Glutamatergic neuron (in vitro differentiated cells): ENCODE measurements at regions not wholly inside any gene's neighbourhood (a gene's known extent, or its start where the extent isn't known, plus 50 kb on each side); places are given as distances from the start of the nearest gene placed in this dataset.
"Not testable (repeated sequence)": the region's sequence is repeated elsewhere in the genome, so short reads cannot be mapped to it uniquely, and the experiment has no call there.

Experiments used
- DNase-seq: peaks from one replicate; pipeline ENCODE4 v3.0.0; 2022
- H3K27ac Mint-ChIP-seq: one replicate; pipeline ENCODE4 v1.8.0; 2020; ENCODE audit warnings: mild to moderate bottlenecking, mixed read lengths, inconsistent platforms; ENCODE audit not compliant: unreplicated experiment
- H3K27me3 Mint-ChIP-seq: one replicate; pipeline ENCODE4 v1.8.0; 2020; ENCODE audit warnings: mild to moderate bottlenecking, moderate library complexity, mixed read lengths, inconsistent platforms; ENCODE audit not compliant: unreplicated experiment
- H3K36me3 Mint-ChIP-seq: one replicate; pipeline ENCODE4 v1.8.0; 2020; ENCODE audit warnings: mild to moderate bottlenecking, mixed read lengths, inconsistent platforms; ENCODE audit not compliant: unreplicated experiment
- H3K4me1 Mint-ChIP-seq: one replicate; pipeline ENCODE4 v1.8.0; 2020; ENCODE audit warnings: mild to moderate bottlenecking, low read depth, mixed read lengths, inconsistent platforms; ENCODE audit not compliant: unreplicated experiment
- H3K4me3 Mint-ChIP-seq: one replicate; pipeline ENCODE4 v1.8.0; 2020; ENCODE audit warnings: mild to moderate bottlenecking, mixed read lengths, inconsistent platforms; ENCODE audit not compliant: unreplicated experiment
- H3K9me3 Mint-ChIP-seq: one replicate; pipeline ENCODE4 v1.8.0; 2020; ENCODE audit warnings: mild to moderate bottlenecking, moderate library complexity, mixed read lengths, inconsistent platforms; ENCODE audit not compliant: unreplicated experiment
- TF ChIP-seq, protein P1 (sequence below): fragments of 200-600 bp; sonication (generic); IDR thresholded peaks from one replicate; pipeline ENCODE4 v1.5.0; 2021; ENCODE audit not compliant: partially characterized antibody, unreplicated experiment

DNA sequence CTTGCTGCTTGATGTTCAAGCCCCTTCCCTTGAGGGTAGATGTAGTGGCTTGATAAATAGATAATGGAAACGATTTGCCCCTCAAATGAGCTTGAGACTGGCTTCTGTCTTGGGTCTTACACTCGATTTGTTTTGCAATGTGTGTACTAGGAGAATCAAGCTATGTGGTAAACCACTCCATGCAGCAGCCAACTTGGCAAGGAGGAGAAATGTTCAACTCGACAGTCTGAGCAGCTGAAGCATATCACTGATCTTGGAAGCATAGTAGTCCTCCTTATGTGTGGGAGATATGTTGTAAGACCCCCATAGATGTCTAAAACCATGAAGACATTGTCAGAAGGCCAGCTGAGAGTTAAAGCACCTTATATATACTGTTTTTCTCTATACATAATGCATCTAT lies 125.3 kb downstream of the CCNG2 start:
- Mint-ChIP-seq H3K4me3 (no peak overlapping the region), H3K36me3 (no peaks in the 10 kb centered on the region), H3K9me3 (no peaks in the 10 kb centered on the region), H3K4me1 (no peaks in the 10 kb centered on the region), H3K27me3 (no peaks in the 10 kb centered on the region), H3K27ac (no peak overlapping the region)
- TF ChIP-seq, protein P1, sequence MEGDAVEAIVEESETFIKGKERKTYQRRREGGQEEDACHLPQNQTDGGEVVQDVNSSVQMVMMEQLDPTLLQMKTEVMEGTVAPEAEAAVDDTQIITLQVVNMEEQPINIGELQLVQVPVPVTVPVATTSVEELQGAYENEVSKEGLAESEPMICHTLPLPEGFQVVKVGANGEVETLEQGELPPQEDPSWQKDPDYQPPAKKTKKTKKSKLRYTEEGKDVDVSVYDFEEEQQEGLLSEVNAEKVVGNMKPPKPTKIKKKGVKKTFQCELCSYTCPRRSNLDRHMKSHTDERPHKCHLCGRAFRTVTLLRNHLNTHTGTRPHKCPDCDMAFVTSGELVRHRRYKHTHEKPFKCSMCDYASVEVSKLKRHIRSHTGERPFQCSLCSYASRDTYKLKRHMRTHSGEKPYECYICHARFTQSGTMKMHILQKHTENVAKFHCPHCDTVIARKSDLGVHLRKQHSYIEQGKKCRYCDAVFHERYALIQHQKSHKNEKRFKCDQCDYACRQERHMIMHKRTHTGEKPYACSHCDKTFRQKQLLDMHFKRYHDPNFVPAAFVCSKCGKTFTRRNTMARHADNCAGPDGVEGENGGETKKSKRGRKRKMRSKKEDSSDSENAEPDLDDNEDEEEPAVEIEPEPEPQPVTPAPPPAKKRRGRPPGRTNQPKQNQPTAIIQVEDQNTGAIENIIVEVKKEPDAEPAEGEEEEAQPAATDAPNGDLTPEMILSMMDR, result no peak
- no peak for DNase-seq

- H3K36me3 Mint-ChIP-seq, result no peaks in the 10 kb centered on the region
- no peak overlapping the region for H3K27ac Mint-ChIP-seq
- TF ChIP-seq, protein P1, result no peak
- H3K27me3 Mint-ChIP-seq, result no peaks in the 10 kb centered on the region
- DNase-seq, result no peak
- no peaks in the 10 kb centered on the region for H3K9me3 Mint-ChIP-seq
- H3K4me3 Mint-ChIP-seq, result no peak overlapping the region
- H3K4me1 Mint-ChIP-seq, result no peaks in the 10 kb centered on the region
Observed at GRCh38 chr4:77284036-77284435, 127.0 kb downstream of the CCNG2 start.

DNA sequence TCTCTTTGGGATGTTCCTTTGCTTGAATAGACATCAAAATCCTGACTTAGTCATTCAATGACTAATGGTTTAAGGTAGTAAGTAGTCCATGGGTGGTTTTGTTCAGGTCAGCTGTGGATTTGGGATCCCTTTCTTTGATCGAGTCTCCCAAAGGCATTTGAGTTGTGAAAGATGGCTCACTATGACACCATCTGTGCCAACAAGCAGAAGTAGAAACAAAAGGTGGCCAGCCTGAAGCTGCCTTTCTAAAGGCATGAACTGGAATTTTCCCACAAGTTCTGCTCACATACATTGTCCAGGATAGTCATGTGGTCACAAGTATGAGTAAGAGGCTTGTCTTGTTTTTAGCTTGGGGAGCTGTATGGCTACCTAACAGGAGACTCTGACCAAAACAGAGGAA lies 129.9 kb downstream of the CCNG2 start:
- Mint-ChIP-seq H3K27ac (no peak overlapping the region), H3K4me1 (no peaks in the 10 kb centered on the region), H3K4me3 (no peak overlapping the region), H3K27me3 (no peaks in the 10 kb centered on the region), H3K36me3 (no peaks in the 10 kb centered on the region), H3K9me3 (no peaks in the 10 kb centered on the region)
- TF ChIP-seq, protein P1, result no peak
- no peak for DNase-seq

DNA sequence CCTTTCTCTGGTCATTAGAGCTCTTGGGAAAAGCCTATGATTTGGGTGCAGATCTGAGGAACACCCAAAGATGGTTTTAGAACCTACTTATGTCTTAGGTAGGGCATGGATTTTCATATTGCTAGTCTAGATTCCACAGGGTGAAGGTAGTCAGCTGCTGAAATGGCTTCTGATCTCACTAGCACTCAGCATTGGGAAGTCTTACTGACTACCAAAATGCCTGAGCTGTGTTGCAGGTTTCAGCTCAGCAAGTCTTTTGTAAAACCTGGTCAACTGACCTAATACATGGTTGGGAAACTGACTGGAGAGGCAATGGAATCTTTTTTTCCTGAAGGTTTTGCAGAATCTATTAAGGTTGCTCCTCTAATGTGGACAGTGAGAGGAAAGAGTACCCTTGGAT lies 136.4 kb downstream of the CCNG2 start:
- peaks cover 2% of the 10 kb centered on the region for H3K9me3 Mint-ChIP-seq
- no peaks in the 10 kb centered on the region for H3K4me1 Mint-ChIP-seq
- no peak overlapping the region for H3K4me3 Mint-ChIP-seq
- no peaks in the 10 kb centered on the region for H3K36me3 Mint-ChIP-seq
- H3K27ac Mint-ChIP-seq, result no peak overlapping the region
- TF ChIP-seq, protein P1, result no peak
- H3K27me3 Mint-ChIP-seq, result peaks cover 1% of the 10 kb centered on the region
- no peak for DNase-seq

DNA sequence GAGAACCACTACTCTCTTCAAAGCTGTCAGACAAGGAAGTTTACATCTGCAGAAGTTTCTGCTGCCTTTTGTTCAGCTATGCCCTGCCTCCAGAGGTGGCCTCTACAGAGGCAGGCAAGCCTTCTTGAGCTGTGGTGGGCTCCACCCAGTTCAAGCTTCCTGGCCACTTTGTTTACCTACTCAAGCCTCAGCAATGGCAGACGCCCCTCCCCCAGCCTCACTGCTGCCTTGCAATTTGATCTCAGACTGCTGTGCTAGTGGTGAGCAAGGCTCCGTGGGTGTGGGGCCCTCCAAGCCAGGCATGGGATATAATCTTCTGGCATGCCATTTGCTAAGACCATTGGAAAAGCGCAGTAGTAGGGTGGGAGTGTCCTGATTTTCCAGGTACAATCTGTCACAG lies 144.0 kb downstream of the CCNG2 start:
- not testable (repeated sequence) for DNase-seq, H3K4me1 Mint-ChIP-seq, H3K27me3 Mint-ChIP-seq, H3K27ac Mint-ChIP-seq, H3K4me3 Mint-ChIP-seq, H3K36me3 Mint-ChIP-seq, H3K9me3 Mint-ChIP-seq

DNA sequence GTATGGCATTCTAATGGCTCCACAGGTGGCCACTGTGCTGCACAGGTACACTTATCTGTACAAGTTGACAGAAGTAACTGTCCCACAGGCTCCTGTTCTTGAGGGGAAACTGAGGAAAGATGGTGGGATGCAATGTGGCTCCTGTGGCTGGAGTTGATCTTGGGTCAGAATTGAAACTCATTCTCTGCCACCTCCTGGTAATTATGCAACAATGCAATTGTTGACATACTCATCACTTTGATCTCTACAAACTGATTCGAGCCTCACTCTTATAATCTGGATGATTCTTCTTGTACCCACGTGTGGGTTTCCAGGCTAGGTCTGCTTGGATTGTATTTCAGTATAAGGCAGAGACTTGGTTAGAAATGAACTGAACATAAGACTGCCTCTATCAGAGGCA lies 148.8 kb downstream of the CCNG2 start:
- Mint-ChIP-seq H3K4me1 (no peaks in the 10 kb centered on the region), H3K4me3 (no peak overlapping the region), H3K27ac (no peak overlapping the region), H3K9me3 (no peaks in the 10 kb centered on the region), H3K27me3 (no peaks in the 10 kb centered on the region), H3K36me3 (no peaks in the 10 kb centered on the region)
- TF ChIP-seq, protein P1, result no peak
- no peak for DNase-seq
